RCC 7860 (cell line): ENCODE measurements at regions not wholly inside any gene's neighbourhood (a gene's known extent, or its start where the extent isn't known, plus 50 kb on each side); places are given as distances from the start of the nearest gene placed in this dataset.
"Not testable (repeated sequence)": the region's sequence is repeated elsewhere in the genome, so short reads cannot be mapped to it uniquely, and the experiment has no call there.

ENCODE experiments used
- DNase-seq: peaks from one replicate; pipeline ENCODE4 v3.0.0-alpha.2; 2015; ENCODE audit warnings: low spot score
- FAIRE-seq: peaks from 2 replicates; lab custom pipeline; 2012; peaks lifted over from hg19 to GRCh38; lab: Jason Lieb, UNC

DNA sequence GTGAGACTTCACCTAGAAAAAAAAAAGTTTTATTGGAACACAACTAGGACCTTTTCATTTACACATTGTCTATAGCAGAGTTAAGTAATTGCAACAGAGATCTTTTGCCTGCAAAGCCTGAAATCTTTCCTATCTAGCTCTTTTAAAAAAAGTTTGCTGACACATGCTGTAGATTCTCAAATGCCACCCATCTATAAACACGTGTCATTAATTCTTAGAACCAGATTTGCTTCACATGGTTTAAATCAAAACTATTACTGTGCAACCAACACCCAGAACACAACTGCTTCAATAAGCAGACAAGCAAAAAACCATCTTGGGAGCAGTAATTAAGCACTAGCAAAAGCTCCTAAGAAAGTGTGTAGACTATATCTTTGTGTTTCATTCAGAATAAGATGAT lies 55.0 kb downstream of the OXSM start:
- FAIRE-seq (no peak), DNase-seq (no peak)

GRCh38 chr3:25846282-25846681 lies 56.4 kb downstream of the OXSM start:
- no peak for DNase-seq
- peak; percentile 25 for FAIRE-seq

DNA sequence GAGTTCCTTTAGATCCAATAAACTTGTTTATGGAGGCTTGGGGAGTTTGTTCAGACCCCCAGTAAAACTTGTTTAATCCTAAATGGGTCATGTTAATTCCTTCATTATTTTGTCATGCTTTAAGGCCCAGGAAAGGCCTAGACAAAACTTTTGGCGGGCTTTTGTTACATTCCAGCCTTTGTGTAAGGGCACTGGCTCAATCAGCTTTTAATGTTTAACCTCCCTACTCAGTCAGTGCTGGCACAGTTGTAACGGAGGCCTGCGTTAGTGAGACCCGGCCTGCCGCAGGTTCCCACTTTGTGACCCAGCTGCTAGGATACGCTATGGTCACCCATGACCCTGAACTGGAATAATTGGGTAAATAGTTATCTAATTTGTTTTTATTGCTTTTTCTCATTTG lies 59.2 kb downstream of the OXSM start:
- FAIRE-seq = no peak
- DNase-seq = no peak

GRCh38 chr3:25849641-25850385 lies 59.9 kb downstream of the OXSM start:
- FAIRE-seq (no peak), DNase-seq (no peak)

DNA sequence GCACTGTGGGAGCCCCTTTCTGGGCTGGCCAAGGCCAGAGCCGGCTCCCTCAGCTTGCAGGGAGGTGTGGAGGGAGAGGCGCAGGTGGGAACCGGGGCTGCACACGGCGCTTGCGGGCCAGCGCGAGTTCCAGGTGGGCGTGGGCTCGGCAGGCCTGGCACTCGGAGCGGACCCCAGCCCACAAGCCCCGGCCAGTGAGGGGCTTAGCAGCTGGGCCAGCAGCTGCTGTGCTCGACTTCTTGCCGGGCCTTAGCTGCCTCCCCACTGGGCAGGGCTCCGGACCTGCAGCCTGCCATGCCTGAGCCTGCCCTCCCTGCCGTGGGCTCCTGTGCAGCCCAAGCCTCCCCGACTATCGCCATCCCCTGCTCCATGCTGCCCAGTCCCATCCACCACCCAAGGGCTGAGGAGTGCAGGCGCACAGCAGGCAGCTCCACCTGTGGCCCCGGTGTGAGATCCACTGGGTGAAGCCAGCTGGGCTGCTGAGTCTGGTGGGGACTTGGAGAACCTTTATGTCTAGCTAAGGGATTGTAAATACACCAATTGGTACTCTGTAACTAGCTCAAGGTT lies 61.9 kb downstream of the OXSM start:
- FAIRE-seq, DNase-seq: not testable (repeated sequence)

- FAIRE-seq = no peak
- DNase-seq = no peak
Observed at GRCh38 chr3:25854214-25854613, 64.3 kb downstream of the OXSM start.

DNA sequence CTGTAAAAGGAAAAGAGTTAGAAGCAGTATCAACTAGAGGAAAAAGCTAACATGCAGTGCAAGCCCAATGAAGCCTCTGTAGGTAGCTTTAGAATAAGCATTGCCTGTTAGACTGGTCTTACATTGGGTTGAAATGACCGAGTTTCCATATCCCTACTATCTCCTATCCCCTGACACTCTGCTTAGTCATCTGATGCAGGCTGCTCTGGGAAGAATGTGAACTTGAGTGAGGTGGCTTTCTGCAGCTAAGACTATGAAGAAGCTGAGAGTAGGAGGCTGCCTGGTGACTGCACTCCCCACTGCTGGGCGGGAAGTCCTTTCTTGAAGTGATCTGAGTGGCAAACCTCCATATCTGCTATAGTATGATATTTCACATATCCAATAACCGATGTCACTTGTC lies 64.7 kb downstream of the OXSM start:
- FAIRE-seq (no peak), DNase-seq (peak; percentile 21)

DNA sequence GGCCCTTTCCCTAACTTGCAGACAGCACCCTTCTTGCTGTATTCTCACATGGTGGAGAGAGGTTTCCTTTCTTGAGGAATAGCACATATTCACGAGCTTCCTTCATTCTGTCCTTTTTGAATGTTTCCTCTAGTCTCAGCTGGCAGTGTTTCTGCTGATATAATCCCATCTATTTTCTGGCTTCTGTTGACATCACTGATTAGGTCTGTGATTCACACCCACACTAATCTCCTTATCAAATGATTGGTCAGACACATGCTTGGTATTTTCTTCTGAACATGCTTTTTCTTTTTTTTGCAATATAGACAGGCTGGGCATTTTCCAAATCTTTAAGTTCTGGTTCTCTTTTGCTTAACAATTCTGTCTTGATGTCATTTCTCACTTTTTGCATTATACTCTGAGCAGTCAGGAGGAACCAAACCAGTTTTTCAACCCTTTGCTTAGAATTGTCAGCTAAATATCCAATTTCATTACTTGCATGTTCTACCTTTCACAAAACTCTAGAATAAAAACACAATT lies 65.4 kb downstream of the OXSM start:
- DNase-seq (no peak), FAIRE-seq (no peak)

DNA sequence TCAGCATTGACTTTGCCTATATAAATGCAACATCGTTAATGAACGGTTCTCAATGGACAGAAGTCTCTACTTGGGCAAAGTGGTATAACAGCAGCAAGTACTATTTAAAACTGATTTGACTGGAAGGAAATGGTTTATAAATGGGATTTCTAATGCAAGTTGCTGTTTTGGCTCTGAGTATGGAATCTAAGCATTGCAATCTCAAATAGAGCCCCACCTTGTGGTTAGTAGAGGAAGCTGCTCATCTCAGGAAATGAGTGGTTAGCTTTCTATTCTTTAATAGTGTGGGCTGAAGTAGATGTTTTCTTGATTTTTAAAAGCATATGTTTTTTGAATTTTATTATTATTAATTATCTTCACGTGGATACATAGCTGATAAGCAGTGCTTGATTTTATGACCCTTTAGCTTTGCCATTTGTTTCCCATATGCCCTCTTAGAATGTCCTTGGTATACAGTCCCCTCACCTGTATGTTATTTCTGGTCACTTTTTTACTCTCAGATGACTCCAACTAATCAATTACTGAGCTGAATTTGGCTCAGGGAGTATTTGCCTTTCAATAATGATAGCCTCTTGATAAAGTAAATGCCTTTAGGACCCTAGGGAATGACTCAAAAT lies 67.1 kb downstream of the OXSM start:
- DNase-seq (peak; percentile 23), FAIRE-seq (peak; percentile 60)

DNA sequence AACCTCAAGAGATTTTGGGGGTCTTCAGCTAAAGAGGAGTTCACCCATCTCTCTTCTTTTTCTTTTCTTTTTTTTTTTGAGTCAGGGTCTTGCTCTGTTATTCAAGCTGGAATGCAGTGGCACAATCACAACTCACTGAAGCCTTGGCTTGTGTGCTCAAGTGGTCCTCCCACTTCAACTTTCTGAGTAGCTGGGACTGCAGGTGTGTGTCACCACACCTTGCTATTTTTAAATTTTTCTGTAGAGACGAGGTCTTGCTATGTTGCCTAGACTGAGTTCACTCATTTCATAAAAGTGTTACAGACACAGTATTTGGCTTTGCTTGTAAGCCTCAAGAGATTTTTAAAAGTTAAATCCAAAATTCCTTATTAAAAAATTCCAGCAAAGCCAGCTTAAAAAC lies 71.7 kb downstream of the OXSM start:
- no peak for FAIRE-seq
- no peak for DNase-seq

- DNase-seq (no peak), FAIRE-seq (no peak)
Observed at GRCh38 chr3:25863011-25863415, 73.1 kb downstream of the OXSM start.

DNA sequence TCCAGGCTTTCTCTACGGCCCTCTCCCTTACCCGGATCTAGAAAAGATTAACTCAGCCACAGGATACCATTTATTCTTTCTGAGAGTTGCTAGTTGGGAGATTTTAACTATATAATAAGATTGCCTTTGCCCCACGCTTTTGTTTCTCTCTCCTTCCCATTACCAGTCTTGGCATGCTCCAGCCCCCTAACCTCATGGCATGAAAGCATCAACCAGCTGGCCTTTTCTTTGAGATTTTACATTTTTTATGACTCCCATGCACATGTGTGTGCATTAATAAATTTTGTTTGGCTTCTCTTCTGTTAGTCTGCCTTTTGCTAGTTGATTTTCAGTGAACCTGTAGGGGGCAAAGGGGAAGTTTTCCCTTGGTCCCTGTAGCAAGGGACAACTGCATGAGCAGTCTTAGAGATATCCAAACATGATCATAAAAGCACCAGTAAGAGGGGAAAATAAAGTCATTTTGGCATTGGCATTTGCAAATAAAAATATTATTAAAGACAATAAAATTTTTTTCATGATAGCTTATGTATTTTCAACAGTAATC lies 73.6 kb downstream of the OXSM start:
- DNase-seq = no peak
- no peak for FAIRE-seq

DNA sequence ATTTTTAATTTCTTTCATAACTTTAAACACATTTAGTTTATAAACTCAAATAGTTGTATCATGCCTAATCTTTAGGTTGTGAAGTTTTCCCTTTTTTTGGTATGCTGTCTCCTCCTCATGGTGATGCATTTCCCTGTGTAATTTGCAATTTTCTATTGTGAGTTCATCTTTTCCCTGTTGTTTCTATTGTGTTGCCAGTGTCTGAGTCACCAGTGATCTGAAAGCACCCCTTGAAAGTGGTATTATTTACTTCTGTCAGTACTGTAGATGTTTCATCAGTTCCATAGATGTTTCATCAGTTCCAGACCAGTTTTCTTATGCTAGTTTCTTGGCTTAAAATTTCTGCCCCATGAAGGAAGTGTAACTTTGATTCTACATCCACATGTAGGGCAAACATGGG lies 80.6 kb downstream of the OXSM start:
- DNase-seq (no peak), FAIRE-seq (no peak)

GRCh38 chr3:25872200-25872877 lies 82.4 kb downstream of the OXSM start:
- no peak for DNase-seq
- no peak for FAIRE-seq

- FAIRE-seq = no peak
- DNase-seq = no peak
Observed at GRCh38 chr3:25883492-25883891, 93.6 kb downstream of the OXSM start.

DNA sequence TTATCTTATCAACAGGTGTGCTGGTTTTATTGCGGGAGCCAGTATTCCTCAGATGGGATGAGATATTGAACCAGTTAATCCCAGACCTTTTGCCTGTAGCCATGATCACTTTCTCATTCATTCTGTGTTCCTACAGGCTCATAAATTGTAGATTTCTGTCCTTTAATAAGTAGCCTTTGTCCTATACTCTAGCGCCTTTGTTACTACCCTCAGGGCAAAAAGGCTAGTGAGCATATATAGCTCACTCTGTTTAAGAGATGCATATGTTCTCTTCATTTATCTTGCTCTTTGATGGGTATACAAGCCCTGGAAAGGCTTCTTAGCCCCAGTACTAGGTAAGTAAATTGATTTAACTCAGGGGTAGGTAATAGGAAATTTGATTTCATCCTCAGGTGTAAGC lies 95.1 kb downstream of the OXSM start:
- FAIRE-seq (no peak), DNase-seq (no peak)

DNA sequence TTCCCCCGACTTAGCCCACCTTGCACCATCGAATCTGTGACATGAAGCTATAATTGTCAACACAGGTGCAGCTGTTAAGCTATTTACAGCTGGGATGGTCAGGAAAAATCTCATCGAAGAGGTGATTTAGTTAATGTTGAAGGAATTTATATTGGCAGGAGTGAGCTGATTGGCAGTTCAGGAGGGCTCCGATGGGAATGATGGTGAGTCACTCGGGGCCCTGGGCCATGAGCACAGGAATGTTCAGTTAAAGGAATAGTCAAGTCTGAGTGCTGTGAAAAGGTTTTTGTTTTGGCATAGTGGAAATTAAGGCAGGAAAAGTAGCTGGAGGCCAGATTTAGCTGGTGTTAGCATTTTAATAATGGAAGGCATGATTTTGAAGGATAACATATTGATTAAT lies 95.7 kb downstream of the OXSM start:
- no peak for FAIRE-seq
- no peak for DNase-seq

- no peak for DNase-seq
- FAIRE-seq = no peak
Observed at GRCh38 chr3:25887907-25888306, 98.0 kb downstream of the OXSM start.

DNA sequence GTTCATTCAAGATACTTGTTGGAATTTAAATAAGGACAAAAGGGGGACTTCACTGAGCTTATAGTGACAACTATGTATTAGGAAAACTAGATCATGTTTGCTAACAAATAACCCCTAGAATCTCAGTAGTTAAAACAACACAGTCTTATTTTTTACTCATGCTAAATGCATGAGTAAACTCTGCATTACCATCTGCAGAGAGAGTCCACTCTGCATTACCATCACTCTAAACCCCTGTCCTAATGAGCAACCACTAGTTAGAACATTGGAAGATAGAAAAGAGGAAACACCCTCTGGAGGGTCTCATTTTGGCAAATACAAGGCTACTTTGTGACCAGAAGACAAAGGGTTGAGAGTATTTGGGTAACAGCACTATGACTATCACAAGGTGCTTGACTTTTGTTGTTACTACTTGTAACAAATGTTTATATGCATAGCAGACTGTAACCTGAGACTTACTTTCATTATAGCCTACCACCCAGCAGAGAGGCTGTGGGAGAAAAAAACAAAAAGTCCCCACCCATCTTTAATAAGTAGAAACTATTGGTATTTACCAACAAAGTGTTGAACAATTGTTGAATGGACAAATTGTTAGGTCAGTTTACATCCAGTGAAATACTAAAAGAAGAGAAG lies 99.1 kb downstream of the OXSM start:
- no peak for FAIRE-seq
- DNase-seq = no peak

DNA sequence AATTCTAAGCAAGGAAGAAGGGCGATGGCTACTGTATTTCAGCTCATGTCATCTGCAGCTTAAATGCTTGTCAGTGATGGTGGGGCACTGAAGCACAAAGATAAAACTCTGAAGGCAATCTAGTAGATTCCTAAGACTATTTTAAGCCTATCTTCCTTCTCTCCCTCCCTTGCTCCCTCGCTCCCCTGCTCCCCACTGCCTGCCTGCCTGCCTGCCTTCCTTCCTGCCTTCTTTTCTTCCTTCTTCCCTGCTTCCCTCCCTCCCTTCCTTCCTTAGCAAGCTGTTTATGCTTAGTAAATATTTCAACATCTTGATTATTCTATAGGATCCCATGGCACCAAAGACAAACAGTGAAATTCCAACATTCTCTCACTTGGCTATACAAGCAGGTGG lies 99.6 kb downstream of the OXSM start:
- FAIRE-seq = no peak
- no peak for DNase-seq

- no peak for DNase-seq
- FAIRE-seq = no peak
Observed at GRCh38 chr3:25894101-25894500, 104.2 kb downstream of the OXSM start.
